ENCODE measurements at regions not wholly inside any gene's neighbourhood (a gene's known extent, or its start where the extent isn't known, plus 50 kb on each side); places are given as distances from the start of the nearest gene placed in this dataset.
"Not testable (repeated sequence)": the region's sequence is repeated elsewhere in the genome, so short reads cannot be mapped to it uniquely, and the experiment has no call there.

GRCh38 chr15:31502541-31503229 is 176.1 kb downstream of the KLF13 start:
- no peaks in the 10 kb centered on the region for H3K36me3 ChIP-seq (ENCODE audit: control insufficient read depth in 3 of 3, insufficient read depth in 2 of 3, low read depth in 1 of 3, low read length in 3 of 3)
- no peak overlapping the region for H3K4me3 ChIP-seq (ENCODE audit: low read depth in 1 of 3, low read length in 3 of 3)
- 84 to 85% (median 85%) methylated on average over 13 of the region's 13 CpGs for WGBS, 3 donors
- H3K27me3 ChIP-seq (ENCODE audit: control insufficient read depth in 3 of 3, insufficient read depth in 3 of 3, low read length in 3 of 3): peaks cover 0 to 3% (median 0%) of the 10 kb centered on the region in 3 donors
- no peaks in the 10 kb centered on the region for H3K9me3 ChIP-seq (ENCODE audit: control insufficient read depth in 2 of 2, insufficient read depth in 1 of 2, low read depth in 1 of 2, low read length in 1 of 2)
- H3K27ac ChIP-seq (ENCODE audit: low read depth in 1 of 3, low read length in 2 of 3): no peak overlapping the region
- H3K4me1 ChIP-seq (ENCODE audit: control insufficient read depth in 3 of 3, insufficient read depth in 2 of 3, low read depth in 1 of 3, low read length in 2 of 3): no peaks in the 10 kb centered on the region
- DNase-seq (no peak), FAIRE-seq (no peak)

GRCh38 chr15:31503256-31503655 is 176.6 kb downstream of the KLF13 start:
- Histone ChIP-seq H3K36me3 (ENCODE audit: control insufficient read depth in 3 of 3, insufficient read depth in 2 of 3, low read depth in 1 of 3, low read length in 3 of 3) (no peaks in the 10 kb centered on the region), H3K9me3 (ENCODE audit: control insufficient read depth in 2 of 2, insufficient read depth in 1 of 2, low read depth in 1 of 2, low read length in 1 of 2) (no peaks in the 10 kb centered on the region), H3K27ac (ENCODE audit: low read depth in 1 of 3, low read length in 2 of 3) (no peak overlapping the region), H3K27me3 (ENCODE audit: control insufficient read depth in 3 of 3, insufficient read depth in 3 of 3, low read length in 3 of 3) (peaks cover 0 to 3% (median 0%) of the 10 kb centered on the region in 3 donors), H3K4me3 (ENCODE audit: low read depth in 1 of 3, low read length in 3 of 3) (no peak overlapping the region), H3K4me1 (ENCODE audit: control insufficient read depth in 3 of 3, insufficient read depth in 2 of 3, low read depth in 1 of 3, low read length in 2 of 3) (no peaks in the 10 kb centered on the region)
- FAIRE-seq (no peak), DNase-seq (no peak)
- WGBS, 3 donors: 47 to 68% (median 50%) methylated on average over 6 of the region's 6 CpGs

- no peak for FAIRE-seq
- Histone ChIP-seq H3K27me3 (ENCODE audit: control insufficient read depth in 3 of 3, insufficient read depth in 3 of 3, low read length in 3 of 3) (peaks cover 0 to 3% (median 0%) of the 10 kb centered on the region in 3 donors), H3K9me3 (ENCODE audit: control insufficient read depth in 2 of 2, insufficient read depth in 1 of 2, low read depth in 1 of 2, low read length in 1 of 2) (no peaks in the 10 kb centered on the region), H3K36me3 (ENCODE audit: control insufficient read depth in 3 of 3, insufficient read depth in 2 of 3, low read depth in 1 of 3, low read length in 3 of 3) (no peaks in the 10 kb centered on the region), H3K4me3 (ENCODE audit: low read depth in 1 of 3, low read length in 3 of 3) (no peak overlapping the region), H3K27ac (ENCODE audit: low read depth in 1 of 3, low read length in 2 of 3) (no peak overlapping the region), H3K4me1 (ENCODE audit: control insufficient read depth in 3 of 3, insufficient read depth in 2 of 3, low read depth in 1 of 3, low read length in 2 of 3) (no peaks in the 10 kb centered on the region)
- WGBS, 3 donors: 88 to 93% (median 91%) methylated on average over 17 of the region's 17 CpGs
- no peak for DNase-seq
Observed at GRCh38 chr15:31503758-31504461, 177.3 kb downstream of the KLF13 start.

GRCh38 chr15:31504462-31504839 is 177.8 kb downstream of the KLF13 start:
- DNase-seq (no peak), FAIRE-seq (no peak)
- H3K4me1 ChIP-seq (ENCODE audit: control insufficient read depth in 3 of 3, insufficient read depth in 2 of 3, low read depth in 1 of 3, low read length in 2 of 3): no peaks in the 10 kb centered on the region
- peaks cover 0 to 3% (median 0%) of the 10 kb centered on the region in 3 donors for H3K27me3 ChIP-seq (ENCODE audit: control insufficient read depth in 3 of 3, insufficient read depth in 3 of 3, low read length in 3 of 3)
- H3K27ac ChIP-seq (ENCODE audit: low read depth in 1 of 3, low read length in 2 of 3): no peak overlapping the region
- H3K36me3 ChIP-seq (ENCODE audit: control insufficient read depth in 3 of 3, insufficient read depth in 2 of 3, low read depth in 1 of 3, low read length in 3 of 3): no peaks in the 10 kb centered on the region
- 59 to 76% (median 62%) methylated on average over 7 of the region's 7 CpGs for WGBS, 3 donors
- no peak overlapping the region for H3K4me3 ChIP-seq (ENCODE audit: low read depth in 1 of 3, low read length in 3 of 3)
- no peaks in the 10 kb centered on the region for H3K9me3 ChIP-seq (ENCODE audit: control insufficient read depth in 2 of 2, insufficient read depth in 1 of 2, low read depth in 1 of 2, low read length in 1 of 2)

- H3K4me3 ChIP-seq (ENCODE audit: low read depth in 1 of 3, low read length in 3 of 3); FAIRE-seq; H3K27ac ChIP-seq (ENCODE audit: low read depth in 1 of 3, low read length in 2 of 3); H3K9me3 ChIP-seq (ENCODE audit: control insufficient read depth in 2 of 2, insufficient read depth in 1 of 2, low read depth in 1 of 2, low read length in 1 of 2); DNase-seq; H3K36me3 ChIP-seq (ENCODE audit: control insufficient read depth in 3 of 3, insufficient read depth in 2 of 3, low read depth in 1 of 3, low read length in 3 of 3); H3K4me1 ChIP-seq (ENCODE audit: control insufficient read depth in 3 of 3, insufficient read depth in 2 of 3, low read depth in 1 of 3, low read length in 2 of 3); H3K27me3 ChIP-seq (ENCODE audit: control insufficient read depth in 3 of 3, insufficient read depth in 3 of 3, low read length in 3 of 3): not testable (repeated sequence)
- WGBS, 3 donors: 67 to 71% (median 69%) methylated on average over 5 of the region's 5 CpGs
Observed at GRCh38 chr15:31507573-31507972, 180.9 kb downstream of the KLF13 start.

GRCh38 chr15:31508656-31509055 is 182.0 kb downstream of the KLF13 start:
- FAIRE-seq (no peak), DNase-seq (no peak)
- 92 to 94% (median 94%) methylated on average over 10 of the region's 10 CpGs for WGBS, 3 donors
- Histone ChIP-seq H3K9me3 (ENCODE audit: control insufficient read depth in 2 of 2, insufficient read depth in 1 of 2, low read depth in 1 of 2, low read length in 1 of 2) (no peaks in the 10 kb centered on the region), H3K4me1 (ENCODE audit: control insufficient read depth in 3 of 3, insufficient read depth in 2 of 3, low read depth in 1 of 3, low read length in 2 of 3) (no peaks in the 10 kb centered on the region), H3K36me3 (ENCODE audit: control insufficient read depth in 3 of 3, insufficient read depth in 2 of 3, low read depth in 1 of 3, low read length in 3 of 3) (no peaks in the 10 kb centered on the region), H3K27me3 (ENCODE audit: control insufficient read depth in 3 of 3, insufficient read depth in 3 of 3, low read length in 3 of 3) (peaks cover 0 to 3% (median 0%) of the 10 kb centered on the region in 3 donors), H3K4me3 (ENCODE audit: low read depth in 1 of 3, low read length in 3 of 3) (no peak overlapping the region), H3K27ac (ENCODE audit: low read depth in 1 of 3, low read length in 2 of 3) (no peak overlapping the region)

GRCh38 chr15:31510057-31510456 is 183.4 kb downstream of the KLF13 start:
- DNase-seq (no peak), FAIRE-seq (no peak)
- Histone ChIP-seq H3K36me3 (ENCODE audit: control insufficient read depth in 3 of 3, insufficient read depth in 2 of 3, low read depth in 1 of 3, low read length in 3 of 3) (no peaks in the 10 kb centered on the region), H3K27me3 (ENCODE audit: control insufficient read depth in 3 of 3, insufficient read depth in 3 of 3, low read length in 3 of 3) (no peaks in the 10 kb centered on the region), H3K9me3 (ENCODE audit: control insufficient read depth in 2 of 2, insufficient read depth in 1 of 2, low read depth in 1 of 2, low read length in 1 of 2) (no peaks in the 10 kb centered on the region), H3K27ac (ENCODE audit: low read depth in 1 of 3, low read length in 2 of 3) (no peak overlapping the region), H3K4me3 (ENCODE audit: low read depth in 1 of 3, low read length in 3 of 3) (no peak overlapping the region), H3K4me1 (ENCODE audit: control insufficient read depth in 3 of 3, insufficient read depth in 2 of 3, low read depth in 1 of 3, low read length in 2 of 3) (no peaks in the 10 kb centered on the region)
- WGBS, 3 donors: 63 to 84% (median 82%) methylated on average over 10 to 11 of the region's 11 CpGs

- 57 to 68% (median 60%) methylated on average over 7 of the region's 7 CpGs for WGBS, 3 donors
- Histone ChIP-seq H3K9me3 (ENCODE audit: control insufficient read depth in 2 of 2, insufficient read depth in 1 of 2, low read depth in 1 of 2, low read length in 1 of 2) (no peaks in the 10 kb centered on the region), H3K4me1 (ENCODE audit: control insufficient read depth in 3 of 3, insufficient read depth in 2 of 3, low read depth in 1 of 3, low read length in 2 of 3) (no peaks in the 10 kb centered on the region), H3K36me3 (ENCODE audit: control insufficient read depth in 3 of 3, insufficient read depth in 2 of 3, low read depth in 1 of 3, low read length in 3 of 3) (no peaks in the 10 kb centered on the region), H3K27ac (ENCODE audit: low read depth in 1 of 3, low read length in 2 of 3) (no peak overlapping the region), H3K4me3 (ENCODE audit: low read depth in 1 of 3, low read length in 3 of 3) (no peak overlapping the region), H3K27me3 (ENCODE audit: control insufficient read depth in 3 of 3, insufficient read depth in 3 of 3, low read length in 3 of 3) (no peaks in the 10 kb centered on the region)
- DNase-seq: no peak
- FAIRE-seq: no peak
Observed at GRCh38 chr15:31511707-31512310, 185.2 kb downstream of the KLF13 start.

Measured in small intestine (tissue), 7 donors.